ENCODE measurements at regions not wholly inside any gene's neighbourhood (a gene's known extent, or its start where the extent isn't known, plus 50 kb on each side); places are given as distances from the start of the nearest gene placed in this dataset.

GRCh38 chr15:69557020-69557706 is 104.5 kb downstream of the RPLP1 start:
- DNase-seq (ENCODE audit: extremely low spot score in 2 of 2), result no peak
- Histone ChIP-seq H3K4me3 (no peak overlapping the region), H3K4me1 (peaks cover 14% of the 10 kb centered on the region), H3K9me3 (peaks cover 2% of the 10 kb centered on the region), H3K27me3 (no peaks in the 10 kb centered on the region), H3K36me3 (no peaks in the 10 kb centered on the region), H3K27ac (no peak overlapping the region)
- TF ChIP-seq POLR2AphosphoS5 (IDR thresholded peaks at IDR 0.05; ENCODE audit: insufficient read depth in 1 of 2, low read depth in 1 of 2) (peak in 1 of 2 donors; percentile 59), POLR2A (IDR thresholded peaks at IDR 0.05) (no peak)
- intact Hi-C loops (cut with DNase I), result no loop called here

- no peak for DNase-seq (ENCODE audit: extremely low spot score in 2 of 2)
- Histone ChIP-seq H3K27ac (no peak overlapping the region), H3K36me3 (no peaks in the 10 kb centered on the region), H3K4me3 (no peak overlapping the region), H3K27me3 (no peaks in the 10 kb centered on the region), H3K9me3 (no peaks in the 10 kb centered on the region), H3K4me1 (peaks cover 14% of the 10 kb centered on the region)
- TF ChIP-seq CTCF (IDR thresholded peaks at IDR 0.05), result no peak
- no peak for TF ChIP-seq POLR2AphosphoS5 (IDR thresholded peaks at IDR 0.05; ENCODE audit: insufficient read depth in 1 of 2, low read depth in 1 of 2)
- TF ChIP-seq POLR2A (IDR thresholded peaks at IDR 0.05), result no peak
- intact Hi-C loops (cut with DNase I), result no loop called here
These were observed 105.2 kb downstream of the RPLP1 start for GRCh38 chr15:69557707-69558409.

GRCh38 chr15:69559440-69560190 is 107.0 kb downstream of the RPLP1 start:
- Histone ChIP-seq H3K4me1 (peaks cover 14% of the 10 kb centered on the region), H3K27ac (no peak overlapping the region), H3K36me3 (no peaks in the 10 kb centered on the region), H3K4me3 (no peak overlapping the region), H3K9me3 (no peaks in the 10 kb centered on the region), H3K27me3 (no peaks in the 10 kb centered on the region)
- intact Hi-C loops (cut with DNase I), result no loop called here
- no peak for DNase-seq (ENCODE audit: extremely low spot score in 2 of 2)
- no peak for TF ChIP-seq CTCF (IDR thresholded peaks at IDR 0.05)
- TF ChIP-seq POLR2AphosphoS5 (IDR thresholded peaks at IDR 0.05; ENCODE audit: insufficient read depth in 1 of 2, low read depth in 1 of 2), result no peak
- no peak for TF ChIP-seq POLR2A (IDR thresholded peaks at IDR 0.05)

GRCh38 chr15:69561071-69561784 is 108.6 kb downstream of the RPLP1 start:
- Histone ChIP-seq H3K36me3 (no peaks in the 10 kb centered on the region), H3K4me3 (no peak overlapping the region), H3K9me3 (no peaks in the 10 kb centered on the region), H3K27me3 (no peaks in the 10 kb centered on the region), H3K4me1 (peaks cover 14% of the 10 kb centered on the region), H3K27ac (no peak overlapping the region)
- intact Hi-C loops (cut with DNase I), result no loop called here
- DNase-seq (ENCODE audit: extremely low spot score in 2 of 2), result no peak
- TF ChIP-seq POLR2AphosphoS5 (IDR thresholded peaks at IDR 0.05; ENCODE audit: insufficient read depth in 1 of 2, low read depth in 1 of 2) (no peak), POLR2A (IDR thresholded peaks at IDR 0.05) (no peak), CTCF (IDR thresholded peaks at IDR 0.05) (no peak)

GRCh38 chr15:69562116-69562515 is 109.5 kb downstream of the RPLP1 start:
- H3K4me1 ChIP-seq, result peaks cover 11% of the 10 kb centered on the region
- DNase-seq (ENCODE audit: extremely low spot score in 2 of 2), result no peak
- no peaks in the 10 kb centered on the region for H3K36me3 ChIP-seq
- intact Hi-C loops (cut with DNase I), result no loop called here
- H3K4me3 ChIP-seq, result no peak overlapping the region
- TF ChIP-seq POLR2A (IDR thresholded peaks at IDR 0.05) (no peak), CTCF (IDR thresholded peaks at IDR 0.05) (no peak), POLR2AphosphoS5 (IDR thresholded peaks at IDR 0.05; ENCODE audit: insufficient read depth in 1 of 2, low read depth in 1 of 2) (no peak)
- no peaks in the 10 kb centered on the region for H3K9me3 ChIP-seq
- no peaks in the 10 kb centered on the region for H3K27me3 ChIP-seq
- no peak overlapping the region for H3K27ac ChIP-seq

All from vagina (tissue), 2 donors.